Activated CD4-positive, CD25-positive, alpha-beta regulatory T cell treated with anti-CD3 and anti-CD28 coated beads, Interleukin-2, amount 50 U/mL, for 24 hours (primary cell): ENCODE measurements at regions not wholly inside any gene's neighbourhood (a gene's known extent, or its start where the extent isn't known, plus 50 kb on each side); places are given as distances from the start of the nearest gene placed in this dataset.

Source experiments
- ATAC-seq, 2 donors: fragments of 150-1000 bp; cut with Tn5 transposase; one replicate each; pipeline ENCODE4 v1.10.0; 2021; ENCODE audit warnings: mild to moderate bottlenecking in 1 of 2, moderate library complexity in 1 of 2

DNA sequence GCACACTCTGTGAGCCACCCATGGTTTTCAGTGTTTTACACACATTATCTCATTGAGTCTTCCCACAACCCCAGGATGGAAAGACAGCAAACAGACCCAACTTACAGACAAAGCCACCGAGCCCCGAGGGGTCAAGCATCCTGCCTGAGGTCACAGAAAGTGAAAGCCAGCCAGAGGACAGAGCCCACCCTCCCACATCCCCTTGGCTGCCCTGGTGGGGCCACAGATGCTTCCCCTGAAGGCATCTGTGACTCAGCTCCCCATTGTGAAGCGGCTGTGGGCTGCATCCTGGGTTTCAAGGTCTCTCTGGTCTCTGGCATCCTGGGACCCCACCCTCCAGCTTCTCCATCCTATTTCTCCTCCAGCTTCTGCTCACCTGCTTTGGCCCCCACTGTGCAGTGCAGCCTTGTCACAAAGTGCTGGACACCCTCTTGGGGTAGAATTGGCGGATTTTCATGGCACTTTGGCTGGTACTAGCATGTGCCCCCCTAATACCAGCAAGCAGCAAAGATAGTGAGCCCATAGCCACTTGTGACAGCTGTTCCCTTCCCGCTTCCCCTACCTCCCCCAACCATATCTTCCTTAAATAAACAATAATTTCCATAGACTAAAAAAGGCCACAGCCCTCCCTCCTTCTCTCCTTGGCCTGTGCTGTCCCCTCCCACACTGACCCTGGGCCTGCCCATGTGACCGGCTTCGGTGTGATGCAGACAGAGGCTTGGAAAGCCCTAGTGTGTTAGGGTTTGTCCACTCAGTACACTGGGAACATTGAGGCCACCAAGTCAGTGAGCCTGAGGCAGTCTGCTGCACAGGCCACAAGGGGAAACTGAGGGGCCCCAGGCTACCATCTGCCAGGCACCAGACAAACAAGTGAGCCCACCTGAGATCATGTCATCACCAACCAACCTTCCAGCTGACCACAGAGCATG, 53.9 kb upstream of the SHISAL1 start:
- ATAC-seq, result no peak

DNA sequence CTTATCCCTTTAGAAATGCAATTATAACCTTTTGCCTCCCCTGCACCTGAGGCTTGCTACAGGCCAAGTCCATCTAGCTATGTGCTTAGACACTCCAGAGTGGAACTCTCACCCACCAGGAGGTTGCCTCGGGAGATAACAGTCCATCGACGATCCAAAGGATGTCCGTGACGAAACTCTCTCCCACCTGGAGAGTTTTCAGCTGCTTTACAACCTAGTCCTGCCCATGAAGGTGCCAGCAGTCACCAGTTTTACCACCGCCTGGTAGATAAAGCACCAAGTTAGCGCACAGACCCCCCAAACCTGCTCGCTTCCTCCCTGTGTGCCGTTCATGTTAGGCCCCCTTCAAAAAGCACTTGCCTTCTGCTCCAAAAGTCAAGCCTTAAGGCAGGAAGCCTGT, 53.1 kb upstream of the SHISAL1 start:
- no peak for ATAC-seq

DNA sequence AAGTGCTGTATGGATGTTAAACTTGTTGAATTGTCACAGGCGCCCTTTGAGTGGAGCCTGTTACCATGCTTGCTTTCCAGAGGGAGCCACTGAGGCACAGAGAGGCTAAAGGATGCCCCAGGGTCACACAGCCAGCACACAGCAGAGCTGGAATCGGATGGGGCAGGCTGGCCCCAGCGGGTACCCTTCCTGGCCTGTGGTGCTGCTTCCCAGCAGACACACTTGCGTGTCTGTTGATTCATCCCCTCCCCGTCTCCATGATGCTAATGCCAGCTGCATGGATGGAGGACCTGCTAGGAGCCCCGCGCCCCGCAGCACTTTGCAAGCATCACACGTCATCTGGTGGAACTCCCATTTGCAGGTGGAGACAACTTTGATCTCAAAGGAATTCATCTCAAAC, 52.4 kb upstream of the SHISAL1 start:
- ATAC-seq, result no peak

DNA sequence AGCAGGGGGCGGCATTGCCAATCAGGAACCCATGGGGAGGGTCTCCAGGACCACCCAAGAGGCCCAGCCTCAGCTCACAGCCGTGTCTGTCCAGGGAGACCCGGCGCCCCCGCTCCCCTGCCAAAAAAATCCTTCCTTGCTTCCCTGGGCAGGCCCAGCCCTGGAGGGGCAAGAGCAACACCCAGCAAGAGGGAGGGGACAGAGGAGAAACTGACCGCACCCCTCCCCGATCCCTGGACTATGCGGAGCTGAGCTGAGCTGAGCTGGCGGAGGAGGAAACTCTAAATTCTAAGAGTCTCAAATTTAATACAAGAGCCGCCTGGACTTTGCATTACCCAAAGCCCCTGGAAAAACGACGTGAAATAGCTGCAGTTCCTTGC, 52.0 kb upstream of the SHISAL1 start:
- ATAC-seq, result no peak

DNA sequence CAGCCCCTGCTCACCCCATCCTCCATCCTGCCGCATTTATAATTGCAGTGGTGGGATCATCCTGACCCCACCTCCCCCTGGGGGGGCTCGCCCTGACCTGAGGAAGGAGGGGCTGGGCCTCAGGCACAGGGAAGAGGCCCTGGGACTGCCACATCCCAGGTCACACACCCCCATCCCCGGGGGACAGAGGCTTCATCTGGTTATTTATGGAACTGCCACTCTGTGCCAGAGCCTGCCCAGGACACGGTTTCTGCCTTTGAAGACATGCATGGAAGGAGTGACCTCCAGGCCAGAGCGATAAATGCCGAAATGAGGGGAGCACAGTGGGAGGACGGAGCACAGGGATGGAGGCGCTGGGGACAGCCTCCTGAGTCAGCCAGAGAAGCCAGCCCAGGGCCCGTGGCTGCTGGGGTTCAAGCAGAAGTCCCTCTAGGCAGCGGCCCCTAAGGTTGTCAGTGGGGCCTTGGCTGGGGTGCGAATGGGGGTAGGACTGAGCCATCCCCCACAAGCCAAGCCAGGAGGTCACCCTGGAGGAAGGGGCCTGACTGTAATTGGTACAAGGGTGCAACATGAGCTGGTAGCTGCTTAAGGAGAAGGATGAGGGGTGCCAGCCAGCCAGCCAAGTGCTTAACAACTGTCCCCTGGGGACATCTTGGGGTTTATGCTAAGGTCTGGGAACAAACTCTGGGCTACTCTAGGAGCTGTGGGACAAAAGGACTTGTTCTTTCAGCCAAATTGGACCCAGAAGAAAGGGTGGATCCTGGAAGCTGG, 51.4 kb upstream of the SHISAL1 start:
- ATAC-seq, result no peak

DNA sequence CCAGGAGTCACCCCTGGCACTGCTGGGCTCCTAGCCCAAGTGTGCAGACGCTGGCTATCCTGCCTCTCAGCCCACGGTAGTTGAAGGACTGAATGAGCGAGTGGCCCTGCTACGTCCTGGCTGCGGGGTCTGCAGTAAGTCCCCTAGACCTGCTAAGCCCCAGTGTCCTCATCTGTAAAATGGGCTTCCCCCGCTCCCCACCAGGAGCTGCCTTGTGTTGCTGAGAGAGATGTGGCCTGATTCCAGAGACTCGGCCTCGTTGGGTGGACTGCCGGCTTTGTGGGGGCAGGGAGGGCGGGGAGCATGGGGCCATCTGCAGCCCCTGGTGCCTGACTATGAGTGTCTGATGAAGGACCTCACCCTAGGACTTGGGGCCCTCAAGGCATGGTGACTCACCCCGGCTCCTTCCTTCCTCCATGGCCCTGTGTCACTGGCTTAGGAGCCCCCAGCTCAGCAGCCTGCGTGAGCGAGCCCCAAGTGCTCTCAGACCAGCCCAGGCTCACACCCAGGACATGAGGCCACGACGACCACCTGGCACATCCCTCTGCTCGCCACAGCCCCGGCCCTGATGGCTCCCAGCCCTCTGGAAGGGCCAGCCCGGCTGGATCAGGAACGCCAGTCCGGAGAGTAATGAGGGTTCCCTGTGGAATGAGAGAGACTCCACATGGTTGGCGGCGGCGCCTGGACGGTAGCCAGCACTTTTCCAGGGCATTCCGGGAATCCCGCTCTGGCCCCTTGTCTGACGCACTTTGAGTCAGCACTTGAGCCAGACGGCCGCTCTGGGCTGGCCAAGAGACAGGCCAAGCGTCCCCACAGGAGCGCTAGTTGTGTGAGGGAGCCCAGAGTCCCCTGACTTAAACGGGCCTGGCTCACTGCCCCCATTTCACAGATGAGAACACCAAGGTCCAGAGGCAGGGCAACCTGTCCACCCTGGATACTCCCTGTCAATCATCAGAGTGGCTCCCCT, 50.5 kb upstream of the SHISAL1 start:
- no peak for ATAC-seq

DNA sequence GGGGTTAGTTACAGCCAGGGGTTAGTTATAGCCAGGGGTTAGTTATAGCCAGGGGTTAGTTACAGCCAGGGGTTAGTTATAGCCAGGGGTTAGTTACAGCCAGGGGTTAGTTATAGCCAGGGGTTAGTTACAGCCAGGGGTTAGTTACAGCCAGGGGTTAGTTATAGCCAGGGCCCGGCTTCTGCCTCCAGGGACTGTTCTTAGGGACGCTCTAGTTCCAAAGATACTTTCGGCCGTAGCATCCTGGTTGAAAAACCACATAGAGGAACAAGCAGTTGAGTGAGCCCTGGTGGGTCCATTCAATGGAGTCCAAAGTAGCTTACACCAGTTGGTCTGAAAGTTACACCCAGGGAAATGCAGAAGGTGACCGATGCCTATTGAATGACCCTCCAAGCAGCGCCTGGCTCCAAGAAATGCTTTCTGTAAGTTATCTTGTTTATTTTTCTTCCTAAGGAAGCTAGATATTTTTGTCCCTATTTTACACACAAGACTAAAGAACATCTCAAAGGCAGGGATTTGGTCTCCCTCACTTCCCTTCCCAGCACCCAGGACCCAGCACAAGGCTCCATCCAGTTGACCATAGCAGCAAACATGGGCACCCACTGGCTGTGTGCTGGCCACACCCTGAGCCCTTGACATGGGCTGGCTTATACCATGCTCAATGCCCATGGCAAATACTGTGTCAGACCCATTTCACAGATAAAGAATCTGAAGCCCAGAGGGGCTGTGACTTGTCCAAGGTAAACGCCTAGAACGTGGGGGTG, 49.7 kb upstream of the SHISAL1 start:
- ATAC-seq, result no peak
